Inflammatory macrophage treated with lipopolysaccharide for 1 hour (primary cell): ENCODE measurements at regions not wholly inside any gene's neighbourhood (a gene's known extent, or its start where the extent isn't known, plus 50 kb on each side); places are given as distances from the start of the nearest gene placed in this dataset.

ENCODE experiments used
- DNase-seq, 2 donors: peaks; one replicate each; pipeline ENCODE4 v3.0.0-alpha.2; 2020 to 2022

GRCh38 chr12:12017798-12018197, 52.9 kb upstream of the BCL2L14 start:
- DNase-seq, result no peak

GRCh38 chr12:12018454-12018853, 52.3 kb upstream of the BCL2L14 start:
- no peak for DNase-seq

- DNase-seq, result no peak
Observed at GRCh38 chr12:12019881-12020280, 50.9 kb upstream of the BCL2L14 start.

GRCh38 chr12:12020762-12021161, 50.0 kb upstream of the BCL2L14 start:
- DNase-seq, result no peak
